ENCODE measurements at regions not wholly inside any gene's neighbourhood (a gene's known extent, or its start where the extent isn't known, plus 50 kb on each side); places are given as distances from the start of the nearest gene placed in this dataset.

- intact Hi-C loops (cut with DNase I) = no loop called here
- no peak for DNase-seq
- ATAC-seq (ENCODE audit: poor library complexity) = no peak
These were observed 277.1 kb downstream of the RASSF9 start for GRCh38 chr12:85559127-85559526.

GRCh38 chr12:85559536-85559935 lies 276.7 kb downstream of the RASSF9 start:
- DNase-seq (no peak), ATAC-seq (ENCODE audit: poor library complexity) (no peak)
- intact Hi-C loops (cut with DNase I) = no loop called here

GRCh38 chr12:85562765-85563164 lies 273.4 kb downstream of the RASSF9 start:
- intact Hi-C loops (cut with DNase I) = no loop called here
- DNase-seq (no peak), ATAC-seq (ENCODE audit: poor library complexity) (no peak)

GRCh38 chr12:85564786-85565185 lies 271.4 kb downstream of the RASSF9 start:
- intact Hi-C loops (cut with DNase I) = no loop called here
- no peak for DNase-seq
- ATAC-seq (ENCODE audit: poor library complexity) = no peak

- intact Hi-C loops (cut with DNase I) = no loop called here
- ATAC-seq (ENCODE audit: poor library complexity) (no peak), DNase-seq (no peak)
These were observed 267.7 kb downstream of the RASSF9 start for GRCh38 chr12:85568395-85569103.

GRCh38 chr12:85569261-85569660 lies 266.9 kb downstream of the RASSF9 start:
- DNase-seq (no peak), ATAC-seq (ENCODE audit: poor library complexity) (no peak)
- intact Hi-C loops (cut with DNase I) = no loop called here

GRCh38 chr12:85572956-85573355 lies 263.3 kb downstream of the RASSF9 start:
- ATAC-seq (ENCODE audit: poor library complexity) (no peak), DNase-seq (no peak)
- intact Hi-C loops (cut with DNase I) = loop anchor here (2.0 kb wide), 1 partner anchor 300 kb away; no protein-coding TSS in a partner anchor

GRCh38 chr12:85573635-85574214 lies 262.5 kb downstream of the RASSF9 start:
- no peak for DNase-seq
- intact Hi-C loops (cut with DNase I) = loop anchor here (2.0 kb wide), 1 partner anchor 299 kb away; no protein-coding TSS in a partner anchor
- no peak for ATAC-seq (ENCODE audit: poor library complexity)

GRCh38 chr12:85574291-85574690 lies 261.9 kb downstream of the RASSF9 start:
- intact Hi-C loops (cut with DNase I) = no loop called here
- DNase-seq = no peak
- no peak for ATAC-seq (ENCODE audit: poor library complexity)

- DNase-seq = no peak
- peak; percentile 86 for ATAC-seq (ENCODE audit: poor library complexity)
- intact Hi-C loops (cut with DNase I) = no loop called here
These were observed 260.8 kb downstream of the RASSF9 start for GRCh38 chr12:85575120-85576096.

- intact Hi-C loops (cut with DNase I) = no loop called here
- DNase-seq (no peak), ATAC-seq (ENCODE audit: poor library complexity) (no peak)
These were observed 255.5 kb downstream of the RASSF9 start for GRCh38 chr12:85580562-85581168.

- intact Hi-C loops (cut with DNase I) = no loop called here
- no peak for ATAC-seq (ENCODE audit: poor library complexity)
- no peak for DNase-seq
These were observed 249.1 kb downstream of the RASSF9 start for GRCh38 chr12:85587158-85587557.

- DNase-seq (no peak), ATAC-seq (ENCODE audit: poor library complexity) (no peak)
- intact Hi-C loops (cut with DNase I) = no loop called here
These were observed 248.0 kb downstream of the RASSF9 start for GRCh38 chr12:85588221-85588620.

GRCh38 chr12:85600841-85601240 lies 235.4 kb downstream of the RASSF9 start:
- no peak for DNase-seq
- ATAC-seq (ENCODE audit: poor library complexity) = no peak
- intact Hi-C loops (cut with DNase I) = no loop called here

- no peak for DNase-seq
- ATAC-seq (ENCODE audit: poor library complexity) = no peak
- intact Hi-C loops (cut with DNase I) = no loop called here
These were observed 232.7 kb downstream of the RASSF9 start for GRCh38 chr12:85603556-85603955.

GRCh38 chr12:85606455-85606854 lies 229.8 kb downstream of the RASSF9 start:
- intact Hi-C loops (cut with DNase I) = no loop called here
- DNase-seq (no peak), ATAC-seq (ENCODE audit: poor library complexity) (no peak)

GRCh38 chr12:85609778-85610177 lies 226.4 kb downstream of the RASSF9 start:
- intact Hi-C loops (cut with DNase I) = no loop called here
- ATAC-seq (ENCODE audit: poor library complexity) = no peak

GRCh38 chr12:85610194-85610593 lies 226.0 kb downstream of the RASSF9 start:
- no peak for ATAC-seq (ENCODE audit: poor library complexity)
- intact Hi-C loops (cut with DNase I) = no loop called here
- no peak for DNase-seq

More at GRCh38 chr12:85609778-85610177, 226.4 kb downstream of the RASSF9 start:
- DNase-seq = no peak

- ATAC-seq (ENCODE audit: poor library complexity) = no peak
- no peak for DNase-seq
- intact Hi-C loops (cut with DNase I) = no loop called here
These were observed 220.0 kb downstream of the RASSF9 start for GRCh38 chr12:85616201-85616600.
